GM18870 (cell line): ENCODE measurements at regions not wholly inside any gene's neighbourhood (a gene's known extent, or its start where the extent isn't known, plus 50 kb on each side); places are given as distances from the start of the nearest gene placed in this dataset.
"Not testable (repeated sequence)": the region's sequence is repeated elsewhere in the genome, so short reads cannot be mapped to it uniquely, and the experiment has no call there.

Experiments
- ATAC-seq: cut with Tn5 transposase; IDR thresholded peaks from one replicate; pipeline ENCODE4 v1.9.1; 2021; ENCODE audit warnings: moderate library complexity; ENCODE audit not compliant: unreplicated experiment

DNA sequence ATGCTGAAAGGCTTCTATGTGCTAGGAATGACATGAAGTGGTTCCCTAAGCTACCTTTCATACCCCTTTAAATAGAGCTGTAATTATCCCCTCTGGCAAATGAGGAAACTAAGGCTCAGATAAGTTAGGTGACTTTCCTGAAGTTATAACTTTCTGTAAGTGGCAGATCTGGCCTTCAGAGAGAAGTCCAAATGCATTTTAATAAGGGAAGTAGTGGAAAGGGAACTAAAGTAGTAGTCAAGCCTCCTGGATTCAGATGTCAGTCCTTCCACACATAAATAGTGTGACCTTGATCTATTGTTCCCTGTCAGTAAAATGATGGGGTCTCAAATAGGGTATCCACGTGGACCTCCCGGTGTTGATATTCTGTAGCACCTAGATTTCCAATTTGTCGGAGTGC, 277.7 kb downstream of the EDEM1 start:
- ATAC-seq = no peak

- ATAC-seq = no peak
These were observed 278.6 kb downstream of the EDEM1 start for GRCh38 chr3:5466065-5466464.

GRCh38 chr3:5466717-5467116, 279.2 kb downstream of the EDEM1 start:
- no peak for ATAC-seq

GRCh38 chr3:5473471-5473870, 286.0 kb downstream of the EDEM1 start:
- peak; percentile 53 for ATAC-seq

DNA sequence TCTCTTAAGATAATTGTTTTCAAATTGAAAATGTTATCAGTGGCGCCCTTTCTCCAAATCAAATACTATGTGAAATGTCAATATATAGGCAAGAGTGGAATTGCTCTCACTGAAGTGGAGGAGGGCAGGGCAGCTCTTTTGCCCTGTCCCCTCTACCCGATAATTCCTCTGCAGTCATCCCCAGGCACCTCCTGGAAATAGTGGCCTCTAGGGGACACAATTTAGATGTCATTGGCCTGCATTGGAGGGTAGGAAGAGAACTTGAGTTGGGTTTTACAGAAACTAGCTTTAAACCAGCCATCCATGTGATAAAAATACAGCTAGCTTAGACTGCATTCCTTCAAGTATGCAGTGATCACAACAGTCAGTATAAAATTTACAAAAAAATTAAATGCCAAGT, 288.9 kb downstream of the EDEM1 start:
- no peak for ATAC-seq

- no peak for ATAC-seq
These were observed 291.8 kb downstream of the EDEM1 start for GRCh38 chr3:5479229-5479799.

GRCh38 chr3:5480190-5480589, 292.7 kb downstream of the EDEM1 start:
- no peak for ATAC-seq

GRCh38 chr3:5485427-5485826, 297.9 kb downstream of the EDEM1 start:
- ATAC-seq = peak; percentile 80

DNA sequence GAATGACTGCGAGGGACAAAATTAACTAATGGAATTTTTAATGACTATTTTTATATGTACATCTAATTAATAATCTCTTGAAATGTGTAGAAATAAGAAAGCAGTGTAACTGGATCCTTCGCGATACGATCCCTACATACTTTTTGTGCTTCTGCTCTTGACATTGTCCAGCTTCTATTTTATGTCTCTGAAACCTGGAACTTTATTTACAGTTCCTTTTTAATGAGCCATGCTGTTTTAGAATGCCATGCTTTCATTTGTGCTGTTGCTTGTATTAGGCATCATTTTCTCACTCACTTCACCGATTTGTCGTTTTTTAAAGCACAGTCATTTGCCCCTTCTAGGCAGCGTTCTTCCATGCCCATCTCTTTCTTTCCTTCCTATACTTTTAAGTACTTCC, 301.3 kb downstream of the EDEM1 start:
- no peak for ATAC-seq

- peak; percentile 59 for ATAC-seq
These were observed 302.0 kb downstream of the EDEM1 start for GRCh38 chr3:5489536-5489935.

DNA sequence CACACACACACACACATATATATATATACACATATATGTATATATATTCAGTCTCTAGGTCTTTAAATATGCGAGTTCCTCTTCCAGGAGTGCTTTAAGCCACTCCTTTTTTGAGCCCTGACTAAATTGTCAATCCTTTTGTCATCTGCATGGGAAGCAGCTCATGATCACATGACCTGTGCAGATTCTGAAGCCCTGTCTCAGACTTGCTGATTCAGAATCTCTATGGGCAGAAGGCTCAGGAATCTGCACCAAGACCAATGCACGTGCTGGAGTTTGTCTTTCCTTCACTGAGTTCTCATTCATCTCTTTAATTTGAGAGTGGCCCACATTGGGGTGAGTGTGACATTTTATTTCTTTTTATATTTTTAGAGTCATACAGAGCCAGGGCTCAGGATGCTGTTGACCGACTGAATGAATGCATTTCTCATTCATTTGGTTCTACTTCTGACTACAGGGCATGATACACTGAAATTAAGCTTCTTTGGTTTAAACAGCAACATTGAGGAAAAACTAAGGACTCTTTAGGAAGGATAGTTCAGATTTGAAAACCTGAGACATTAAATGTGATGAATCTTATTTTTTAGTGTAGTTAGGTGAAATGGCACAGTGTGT, 307.5 kb downstream of the EDEM1 start:
- ATAC-seq = no peak

GRCh38 chr3:5497497-5497896, 310.0 kb downstream of the EDEM1 start:
- no peak for ATAC-seq

DNA sequence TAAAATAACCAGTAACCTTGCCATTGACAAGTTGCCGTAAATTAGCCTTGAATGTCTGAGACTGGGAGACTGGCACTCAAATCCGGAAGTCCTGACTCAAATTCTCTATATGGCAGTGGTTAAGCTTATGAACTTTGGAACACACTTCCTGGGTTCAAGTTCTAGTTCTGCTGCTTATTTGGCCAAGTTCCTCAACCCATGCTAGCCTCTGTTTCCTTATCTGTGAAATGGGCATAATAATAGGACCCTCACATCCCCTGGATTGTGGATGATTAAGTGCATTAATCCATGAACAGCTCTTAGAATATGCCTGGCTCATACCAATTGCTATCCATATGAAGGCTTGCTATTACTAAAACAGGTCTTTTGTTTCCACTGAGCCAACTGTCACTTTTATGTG, 311.5 kb downstream of the EDEM1 start:
- ATAC-seq = peak; percentile 37

DNA sequence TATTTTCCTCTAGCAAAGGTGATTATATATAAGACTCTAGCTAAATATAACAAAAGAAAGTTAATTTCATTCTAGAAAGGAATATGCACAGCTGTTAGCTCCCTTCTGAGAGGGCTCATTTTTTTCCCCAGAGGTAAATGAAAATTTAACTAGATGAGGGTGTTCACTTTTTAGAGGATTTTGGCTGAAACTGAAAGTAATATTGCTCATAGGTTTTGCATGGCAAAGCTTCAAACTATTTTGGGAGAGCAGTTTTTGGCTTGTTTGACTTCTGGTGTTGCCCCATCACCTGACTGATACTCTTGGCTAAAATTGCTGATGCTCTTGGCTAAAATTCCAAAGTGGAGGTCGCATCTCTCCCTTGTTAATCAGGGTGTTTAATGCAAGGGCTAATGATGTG, 311.9 kb downstream of the EDEM1 start:
- ATAC-seq = peak; percentile 90

DNA sequence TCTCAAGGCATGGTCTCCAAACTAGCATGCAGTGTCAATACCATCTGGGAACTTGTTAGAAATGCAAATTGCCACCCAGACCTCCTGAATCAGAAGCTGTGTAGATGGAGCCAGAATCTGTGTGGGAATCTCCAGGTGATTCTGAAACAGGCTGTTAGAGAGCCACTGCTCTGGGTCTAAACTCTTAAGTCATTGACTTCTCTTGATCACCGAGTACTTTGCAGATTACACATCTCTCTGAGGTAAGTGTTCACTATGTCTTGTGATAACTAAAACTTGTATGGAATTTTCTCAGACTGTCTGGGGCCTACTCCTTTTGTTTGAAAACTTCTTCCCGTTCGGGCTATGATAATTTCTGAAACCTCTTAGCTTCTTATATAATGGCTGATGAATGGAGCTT, 315.6 kb downstream of the EDEM1 start:
- ATAC-seq = no peak

- ATAC-seq = no peak
These were observed 316.6 kb downstream of the EDEM1 start for GRCh38 chr3:5504135-5504534.

DNA sequence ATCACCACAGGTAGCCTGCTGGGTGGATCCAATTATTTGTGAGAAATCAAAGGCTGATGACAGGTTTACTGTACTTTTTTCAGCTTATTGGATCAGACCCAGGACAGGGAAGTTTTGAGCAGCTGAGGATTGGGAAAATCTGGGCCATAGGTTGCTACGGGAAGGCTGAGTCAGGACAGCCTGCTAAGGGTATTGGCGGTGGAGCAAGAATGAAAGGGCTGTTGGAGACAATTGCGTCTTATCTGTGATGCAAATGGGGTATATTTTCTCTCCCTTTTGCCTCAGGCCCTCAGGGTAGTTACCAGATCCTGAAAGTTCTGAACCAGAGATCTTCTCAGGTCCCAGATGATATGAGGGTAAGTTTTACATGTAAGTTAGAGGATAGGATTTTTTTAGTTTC, 317.7 kb downstream of the EDEM1 start:
- no peak for ATAC-seq

- ATAC-seq = no peak
These were observed 318.5 kb downstream of the EDEM1 start for GRCh38 chr3:5505997-5506396.

DNA sequence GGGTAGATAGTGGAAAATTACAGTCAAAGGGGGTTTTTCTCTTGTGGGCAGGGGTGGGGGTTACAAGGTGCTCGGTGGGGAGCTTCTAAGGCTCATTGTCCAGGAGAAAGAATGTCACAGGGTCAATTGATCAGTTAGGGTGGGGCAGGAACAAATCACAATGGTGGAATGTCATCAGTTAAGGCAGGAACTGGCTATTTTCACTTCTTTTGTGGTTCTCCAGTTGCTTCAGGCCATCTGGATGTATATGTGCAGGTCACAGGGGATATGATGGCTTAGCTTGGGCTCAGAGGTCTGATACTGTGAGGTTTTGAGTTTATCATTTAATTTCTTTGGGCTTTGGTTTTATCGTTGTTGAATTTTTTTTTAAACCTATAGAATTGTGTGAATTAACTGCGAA, 321.4 kb downstream of the EDEM1 start:
- not testable (repeated sequence) for ATAC-seq

GRCh38 chr3:5510300-5510699, 322.8 kb downstream of the EDEM1 start:
- no peak for ATAC-seq

DNA sequence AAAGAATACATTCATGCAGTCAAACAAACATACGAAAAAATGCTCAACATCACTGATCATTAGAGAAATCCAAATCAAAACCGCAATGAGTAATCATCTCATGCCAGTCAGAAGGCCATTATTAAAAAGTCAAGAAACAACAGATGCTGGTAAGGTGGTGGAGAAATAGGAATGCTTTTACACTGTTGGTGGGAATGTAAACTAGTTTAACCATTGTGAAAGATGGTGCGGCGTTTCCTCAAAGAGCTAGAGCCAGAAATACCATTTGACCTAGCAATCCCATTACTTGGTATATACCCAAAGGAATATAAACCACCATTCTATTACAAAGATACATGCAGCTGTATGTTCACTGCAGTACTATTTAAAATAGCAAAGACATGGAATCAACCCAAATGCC, 330.4 kb downstream of the EDEM1 start:
- no peak for ATAC-seq

DNA sequence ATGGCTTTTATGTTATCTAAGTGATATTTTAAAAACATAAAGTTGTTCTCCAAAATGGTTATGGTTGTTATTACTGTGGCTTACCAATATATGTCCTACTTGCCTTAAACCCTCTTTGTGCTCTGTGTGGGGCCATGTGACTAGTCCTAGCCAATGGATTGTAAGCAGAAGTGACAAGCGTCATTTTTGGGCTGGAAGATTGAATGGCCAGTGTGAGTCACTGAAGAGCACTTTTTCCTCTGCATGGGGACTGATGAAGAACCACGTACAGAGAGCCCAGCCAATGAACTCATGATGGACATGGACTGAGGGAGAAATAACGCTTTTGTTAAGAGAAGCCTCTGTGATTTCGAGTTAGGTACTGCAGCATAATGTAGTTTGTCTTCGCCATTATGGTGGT, 332.7 kb downstream of the EDEM1 start:
- no peak for ATAC-seq

DNA sequence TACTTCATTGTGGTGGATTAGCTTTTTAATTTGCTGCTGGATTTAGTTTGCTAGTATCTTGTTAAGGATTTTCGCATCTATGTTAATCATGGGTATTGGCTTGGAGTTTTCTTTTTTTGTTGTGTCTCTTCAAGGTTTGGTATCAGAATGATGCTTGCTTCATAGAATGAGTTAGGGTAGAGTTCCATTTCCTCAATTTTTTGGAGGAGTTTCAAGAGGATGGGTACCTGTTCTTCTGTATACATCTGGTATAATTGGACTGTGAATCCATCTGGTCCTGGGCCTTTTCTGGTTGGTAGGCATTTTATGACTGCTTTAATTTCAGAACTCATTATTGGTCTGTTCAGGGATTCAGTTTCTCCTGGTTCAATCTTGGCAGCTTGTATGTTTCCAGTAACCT, 335.6 kb downstream of the EDEM1 start:
- no peak for ATAC-seq
